ENCODE measurements at regions not wholly inside any gene's neighbourhood (a gene's known extent, or its start where the extent isn't known, plus 50 kb on each side); places are given as distances from the start of the nearest gene placed in this dataset.

DNA sequence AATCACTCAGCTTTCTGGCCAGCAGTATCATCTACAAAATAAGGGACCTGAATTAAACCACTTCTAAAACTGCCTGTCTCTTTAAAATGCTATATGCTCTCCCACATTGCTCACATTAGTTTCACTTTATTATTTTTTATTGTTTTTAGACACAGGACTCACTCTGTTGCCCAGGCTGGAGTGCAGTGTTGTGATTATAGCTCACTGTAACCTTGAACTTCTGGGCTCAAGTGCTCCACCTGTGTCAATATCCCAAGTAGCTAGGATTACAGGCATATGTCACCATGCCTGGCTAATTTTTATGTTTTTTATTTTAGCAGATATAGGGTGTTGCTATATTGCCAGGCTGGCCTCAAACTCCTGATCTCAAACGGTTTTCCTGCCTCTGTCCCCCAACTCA, 591.3 kb upstream of the ZNF804A start:
- Histone ChIP-seq H3K36me3 (ENCODE audit: insufficient read depth, low read length) (no peaks in the 10 kb centered on the region), H3K27ac (ENCODE audit: low read depth, low read length) (no peak overlapping the region), H3K27me3 (ENCODE audit: insufficient read depth, low read length) (no peaks in the 10 kb centered on the region), H3K4me3 (ENCODE audit: low read depth, low read length) (no peak overlapping the region), H3K79me2 (ENCODE audit: control insufficient read depth, insufficient read depth, low read length, unreplicated experiment) (no peaks in the 10 kb centered on the region), H3K4me1 (ENCODE audit: control insufficient read depth, insufficient read depth, low read length, unreplicated experiment) (no peaks in the 10 kb centered on the region), H2AFZ (ENCODE audit: low read length, unreplicated experiment) (no peak overlapping the region)

DNA sequence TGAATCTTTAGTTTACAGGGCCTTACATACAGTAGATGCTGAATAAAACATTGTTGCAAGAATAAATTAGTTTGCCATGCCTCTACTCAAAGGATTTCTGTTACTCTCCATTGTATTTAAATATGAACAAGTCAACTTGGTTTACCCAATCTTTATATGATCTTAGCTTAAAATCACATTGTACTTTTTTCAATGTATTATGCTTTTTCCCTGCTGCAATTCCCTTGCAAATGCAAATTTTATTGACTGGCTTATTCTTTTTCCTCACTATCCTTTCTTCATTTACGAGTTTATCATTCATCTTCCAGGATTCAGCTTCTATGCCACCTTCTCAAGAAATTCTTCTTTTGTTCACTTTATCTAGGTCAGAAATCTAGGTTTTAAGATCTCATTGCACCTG, 571.4 kb upstream of the ZNF804A start:
- Histone ChIP-seq H3K4me1 (ENCODE audit: control insufficient read depth, insufficient read depth, low read length, unreplicated experiment) (no peaks in the 10 kb centered on the region), H3K27me3 (ENCODE audit: insufficient read depth, low read length) (no peaks in the 10 kb centered on the region), H3K27ac (ENCODE audit: low read depth, low read length) (no peak overlapping the region), H3K36me3 (ENCODE audit: insufficient read depth, low read length) (no peaks in the 10 kb centered on the region), H2AFZ (ENCODE audit: low read length, unreplicated experiment) (no peak overlapping the region), H3K4me3 (ENCODE audit: low read depth, low read length) (no peak overlapping the region), H3K79me2 (ENCODE audit: control insufficient read depth, insufficient read depth, low read length, unreplicated experiment) (no peaks in the 10 kb centered on the region)

DNA sequence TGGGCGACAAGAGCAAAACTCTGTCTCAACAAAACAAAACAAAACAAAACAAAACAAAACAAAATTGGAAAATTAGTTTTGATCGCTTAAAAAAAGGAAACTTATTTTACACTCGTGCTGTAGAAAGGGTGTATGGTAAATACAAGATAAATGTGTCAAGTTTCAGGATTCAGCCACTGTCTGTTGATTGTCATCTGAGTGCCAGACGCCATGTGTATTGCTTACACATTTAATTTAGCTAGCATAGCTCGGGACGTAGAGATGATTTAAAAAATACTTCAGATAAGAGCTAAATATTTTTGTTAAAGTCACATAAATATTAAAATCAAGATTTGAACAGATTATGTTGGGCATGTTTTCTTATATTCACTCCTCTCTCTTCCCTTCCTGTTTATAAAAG, 568.1 kb upstream of the ZNF804A start:
- Histone ChIP-seq H3K4me3 (ENCODE audit: low read depth, low read length) (no peak overlapping the region), H2AFZ (ENCODE audit: low read length, unreplicated experiment) (no peak overlapping the region), H3K79me2 (ENCODE audit: control insufficient read depth, insufficient read depth, low read length, unreplicated experiment) (no peaks in the 10 kb centered on the region), H3K27me3 (ENCODE audit: insufficient read depth, low read length) (no peaks in the 10 kb centered on the region), H3K36me3 (ENCODE audit: insufficient read depth, low read length) (no peaks in the 10 kb centered on the region), H3K4me1 (ENCODE audit: control insufficient read depth, insufficient read depth, low read length, unreplicated experiment) (no peaks in the 10 kb centered on the region), H3K27ac (ENCODE audit: low read depth, low read length) (no peak overlapping the region)

DNA sequence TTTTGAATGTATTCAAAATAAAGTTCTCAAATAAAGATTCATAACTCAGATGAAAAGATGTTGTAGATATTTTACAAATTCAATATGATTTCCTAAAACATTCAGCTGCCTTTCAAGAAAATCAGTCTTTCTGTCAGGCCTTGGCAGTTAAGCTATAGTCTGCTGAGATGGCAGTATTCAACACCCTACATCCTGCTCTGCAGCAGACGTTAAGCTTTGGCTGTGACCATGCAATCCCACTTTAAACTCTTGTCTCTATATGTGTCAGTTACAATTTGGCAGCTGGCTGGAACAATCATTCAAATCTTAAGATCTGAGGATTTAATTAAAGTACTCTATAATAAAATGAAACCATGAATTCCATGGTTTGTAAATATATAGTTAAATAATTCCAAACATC, 567.3 kb upstream of the ZNF804A start:
- Histone ChIP-seq H3K36me3 (ENCODE audit: insufficient read depth, low read length) (no peaks in the 10 kb centered on the region), H3K4me3 (ENCODE audit: low read depth, low read length) (no peak overlapping the region), H3K79me2 (ENCODE audit: control insufficient read depth, insufficient read depth, low read length, unreplicated experiment) (no peaks in the 10 kb centered on the region), H3K4me1 (ENCODE audit: control insufficient read depth, insufficient read depth, low read length, unreplicated experiment) (no peaks in the 10 kb centered on the region), H3K27me3 (ENCODE audit: insufficient read depth, low read length) (no peaks in the 10 kb centered on the region), H3K27ac (ENCODE audit: low read depth, low read length) (no peak overlapping the region), H2AFZ (ENCODE audit: low read length, unreplicated experiment) (no peak overlapping the region)

- H3K4me3 ChIP-seq (ENCODE audit: low read depth, low read length): no peak overlapping the region
- no peaks in the 10 kb centered on the region for H3K79me2 ChIP-seq (ENCODE audit: control insufficient read depth, insufficient read depth, low read length, unreplicated experiment)
- no peak overlapping the region for H2AFZ ChIP-seq (ENCODE audit: low read length, unreplicated experiment)
- H3K4me1 ChIP-seq (ENCODE audit: control insufficient read depth, insufficient read depth, low read length, unreplicated experiment): no peaks in the 10 kb centered on the region
- H3K36me3 ChIP-seq (ENCODE audit: insufficient read depth, low read length): no peaks in the 10 kb centered on the region
- no peaks in the 10 kb centered on the region for H3K27me3 ChIP-seq (ENCODE audit: insufficient read depth, low read length)
- no peak overlapping the region for H3K27ac ChIP-seq (ENCODE audit: low read depth, low read length)
These were observed 566.8 kb upstream of the ZNF804A start for GRCh38 chr2:184031402-184032147.

GRCh38 chr2:184032983-184033382, 565.3 kb upstream of the ZNF804A start:
- H3K4me3 ChIP-seq (ENCODE audit: low read depth, low read length): no peak overlapping the region
- no peaks in the 10 kb centered on the region for H3K36me3 ChIP-seq (ENCODE audit: insufficient read depth, low read length)
- no peaks in the 10 kb centered on the region for H3K4me1 ChIP-seq (ENCODE audit: control insufficient read depth, insufficient read depth, low read length, unreplicated experiment)
- no peak overlapping the region for H3K27ac ChIP-seq (ENCODE audit: low read depth, low read length)
- H2AFZ ChIP-seq (ENCODE audit: low read length, unreplicated experiment): no peak overlapping the region
- no peaks in the 10 kb centered on the region for H3K79me2 ChIP-seq (ENCODE audit: control insufficient read depth, insufficient read depth, low read length, unreplicated experiment)
- no peaks in the 10 kb centered on the region for H3K27me3 ChIP-seq (ENCODE audit: insufficient read depth, low read length)

GRCh38 chr2:184037273-184037672, 561.1 kb upstream of the ZNF804A start:
- Histone ChIP-seq H2AFZ (ENCODE audit: low read length, unreplicated experiment) (no peak overlapping the region), H3K27me3 (ENCODE audit: insufficient read depth, low read length) (no peaks in the 10 kb centered on the region), H3K79me2 (ENCODE audit: control insufficient read depth, insufficient read depth, low read length, unreplicated experiment) (no peaks in the 10 kb centered on the region), H3K27ac (ENCODE audit: low read depth, low read length) (no peak overlapping the region), H3K36me3 (ENCODE audit: insufficient read depth, low read length) (no peaks in the 10 kb centered on the region), H3K4me3 (ENCODE audit: low read depth, low read length) (no peak overlapping the region), H3K4me1 (ENCODE audit: control insufficient read depth, insufficient read depth, low read length, unreplicated experiment) (no peaks in the 10 kb centered on the region)

DNA sequence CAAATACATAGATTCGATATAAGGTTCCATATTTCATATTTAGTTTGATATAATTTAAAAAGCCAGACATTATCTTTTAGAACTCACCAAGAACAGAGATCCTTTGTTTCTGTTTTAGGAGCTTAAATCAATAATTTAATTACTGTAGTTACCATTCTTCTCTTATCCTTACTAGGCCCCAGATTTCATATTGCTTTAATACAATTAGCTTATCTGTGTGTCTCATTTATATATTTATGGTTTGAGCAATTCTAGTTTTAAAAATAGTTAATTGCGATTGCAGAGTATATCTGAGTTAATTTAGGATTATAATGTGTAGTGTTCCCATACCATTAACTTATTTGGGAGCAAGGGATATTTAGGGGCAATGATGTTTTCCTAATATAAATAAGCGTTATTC, 558.8 kb upstream of the ZNF804A start:
- H3K4me3 ChIP-seq (ENCODE audit: low read depth, low read length): no peak overlapping the region
- no peak overlapping the region for H2AFZ ChIP-seq (ENCODE audit: low read length, unreplicated experiment)
- no peaks in the 10 kb centered on the region for H3K79me2 ChIP-seq (ENCODE audit: control insufficient read depth, insufficient read depth, low read length, unreplicated experiment)
- no peaks in the 10 kb centered on the region for H3K36me3 ChIP-seq (ENCODE audit: insufficient read depth, low read length)
- no peaks in the 10 kb centered on the region for H3K27me3 ChIP-seq (ENCODE audit: insufficient read depth, low read length)
- H3K27ac ChIP-seq (ENCODE audit: low read depth, low read length): no peak overlapping the region
- H3K4me1 ChIP-seq (ENCODE audit: control insufficient read depth, insufficient read depth, low read length, unreplicated experiment): no peaks in the 10 kb centered on the region

DNA sequence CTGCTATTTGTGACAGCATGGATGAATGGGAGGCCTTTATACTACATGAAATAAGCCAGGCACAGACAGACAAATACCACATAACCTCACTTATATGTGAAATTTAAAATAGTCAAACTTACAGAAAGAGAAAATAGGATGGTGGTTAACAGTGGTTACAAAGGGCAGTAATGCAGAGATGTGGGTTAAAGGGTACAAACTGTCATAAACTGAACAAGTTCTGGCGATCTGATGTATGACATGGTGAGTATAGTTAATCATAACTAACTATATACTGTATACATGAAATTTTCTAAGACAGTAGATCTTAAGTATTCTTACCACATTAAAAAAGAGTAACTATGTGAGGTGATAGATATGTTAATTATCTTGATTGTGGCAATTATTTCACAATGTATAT, 558.1 kb upstream of the ZNF804A start:
- H3K79me2 ChIP-seq (ENCODE audit: control insufficient read depth, insufficient read depth, low read length, unreplicated experiment): no peaks in the 10 kb centered on the region
- H3K4me3 ChIP-seq (ENCODE audit: low read depth, low read length): no peak overlapping the region
- no peak overlapping the region for H2AFZ ChIP-seq (ENCODE audit: low read length, unreplicated experiment)
- no peaks in the 10 kb centered on the region for H3K27me3 ChIP-seq (ENCODE audit: insufficient read depth, low read length)
- no peaks in the 10 kb centered on the region for H3K36me3 ChIP-seq (ENCODE audit: insufficient read depth, low read length)
- no peaks in the 10 kb centered on the region for H3K4me1 ChIP-seq (ENCODE audit: control insufficient read depth, insufficient read depth, low read length, unreplicated experiment)
- no peak overlapping the region for H3K27ac ChIP-seq (ENCODE audit: low read depth, low read length)

GRCh38 chr2:184041077-184041476, 557.3 kb upstream of the ZNF804A start:
- H2AFZ ChIP-seq (ENCODE audit: low read length, unreplicated experiment): no peak overlapping the region
- H3K36me3 ChIP-seq (ENCODE audit: insufficient read depth, low read length): no peaks in the 10 kb centered on the region
- H3K4me3 ChIP-seq (ENCODE audit: low read depth, low read length): no peak overlapping the region
- H3K27me3 ChIP-seq (ENCODE audit: insufficient read depth, low read length): no peaks in the 10 kb centered on the region
- H3K27ac ChIP-seq (ENCODE audit: low read depth, low read length): no peak overlapping the region
- H3K79me2 ChIP-seq (ENCODE audit: control insufficient read depth, insufficient read depth, low read length, unreplicated experiment): no peaks in the 10 kb centered on the region
- no peaks in the 10 kb centered on the region for H3K4me1 ChIP-seq (ENCODE audit: control insufficient read depth, insufficient read depth, low read length, unreplicated experiment)

DNA sequence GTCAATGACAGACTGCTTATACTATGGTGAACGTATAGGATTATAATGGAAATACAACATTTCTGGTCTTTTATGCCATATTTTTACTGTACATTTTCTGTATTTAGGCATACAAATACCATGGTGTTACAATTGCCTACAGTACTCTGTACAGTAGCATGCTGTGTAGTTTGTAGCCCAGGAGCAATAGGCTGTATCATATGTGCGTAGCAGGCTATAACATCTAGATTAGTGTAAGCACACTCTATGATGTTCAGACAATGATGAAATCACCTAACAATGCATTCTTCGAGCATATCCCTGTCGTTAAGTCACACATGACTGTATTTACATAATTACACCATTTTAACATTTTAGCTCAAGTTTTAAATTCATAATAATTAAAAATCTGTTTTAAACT, 556.6 kb upstream of the ZNF804A start:
- no peaks in the 10 kb centered on the region for H3K4me1 ChIP-seq (ENCODE audit: control insufficient read depth, insufficient read depth, low read length, unreplicated experiment)
- no peaks in the 10 kb centered on the region for H3K27me3 ChIP-seq (ENCODE audit: insufficient read depth, low read length)
- H3K27ac ChIP-seq (ENCODE audit: low read depth, low read length): no peak overlapping the region
- H3K36me3 ChIP-seq (ENCODE audit: insufficient read depth, low read length): no peaks in the 10 kb centered on the region
- no peaks in the 10 kb centered on the region for H3K79me2 ChIP-seq (ENCODE audit: control insufficient read depth, insufficient read depth, low read length, unreplicated experiment)
- H3K4me3 ChIP-seq (ENCODE audit: low read depth, low read length): no peak overlapping the region
- H2AFZ ChIP-seq (ENCODE audit: low read length, unreplicated experiment): no peak overlapping the region

All from ACC112 (cell line).